ENCODE measurements at regions not wholly inside any gene's neighbourhood (a gene's known extent, or its start where the extent isn't known, plus 50 kb on each side); places are given as distances from the start of the nearest gene placed in this dataset.

GRCh38 chr2:19542796-19543662 is 184.6 kb upstream of the OSR1 start:
- no peak for DNase-seq (ENCODE audit: low spot score)

- no peak for DNase-seq (ENCODE audit: low spot score)
Observed at GRCh38 chr2:19541884-19542283, 183.5 kb upstream of the OSR1 start.

- no peak for DNase-seq (ENCODE audit: low spot score)
Observed at GRCh38 chr2:19540739-19541525, 182.5 kb upstream of the OSR1 start.

- DNase-seq (ENCODE audit: low spot score) = no peak
Observed at GRCh38 chr2:19538411-19538963, 180.1 kb upstream of the OSR1 start.

- no peak for DNase-seq (ENCODE audit: low spot score)
Observed at GRCh38 chr2:19536136-19536535, 177.7 kb upstream of the OSR1 start.

GRCh38 chr2:19532547-19533196 is 174.2 kb upstream of the OSR1 start:
- no peak for DNase-seq (ENCODE audit: low spot score)

- no peak for DNase-seq (ENCODE audit: low spot score)
Observed at GRCh38 chr2:19529677-19530076, 171.3 kb upstream of the OSR1 start.

GRCh38 chr2:19527771-19528170 is 169.3 kb upstream of the OSR1 start:
- no peak for DNase-seq (ENCODE audit: low spot score)

- no peak for DNase-seq (ENCODE audit: low spot score)
Observed at GRCh38 chr2:19525313-19525712, 166.9 kb upstream of the OSR1 start.

GRCh38 chr2:19519045-19519444 is 160.6 kb upstream of the OSR1 start:
- DNase-seq (ENCODE audit: low spot score) = no peak

GRCh38 chr2:19507137-19507536 is 148.7 kb upstream of the OSR1 start:
- no peak for DNase-seq (ENCODE audit: low spot score)

- DNase-seq (ENCODE audit: low spot score) = no peak
Observed at GRCh38 chr2:19505199-19506136, 147.0 kb upstream of the OSR1 start.

GRCh38 chr2:19504400-19505198 is 146.2 kb upstream of the OSR1 start:
- DNase-seq (ENCODE audit: low spot score) = no peak

GRCh38 chr2:19503915-19504314 is 145.5 kb upstream of the OSR1 start:
- no peak for DNase-seq (ENCODE audit: low spot score)

- no peak for DNase-seq (ENCODE audit: low spot score)
Observed at GRCh38 chr2:19503406-19503805, 145.0 kb upstream of the OSR1 start.

- no peak for DNase-seq (ENCODE audit: low spot score)
Observed at GRCh38 chr2:19500126-19500525, 141.7 kb upstream of the OSR1 start.

GRCh38 chr2:19496646-19497045 is 138.2 kb upstream of the OSR1 start:
- no peak for DNase-seq (ENCODE audit: low spot score)

- no peak for DNase-seq (ENCODE audit: low spot score)
Observed at GRCh38 chr2:19494241-19494640, 135.8 kb upstream of the OSR1 start.

GRCh38 chr2:19491796-19492195 is 133.4 kb upstream of the OSR1 start:
- DNase-seq (ENCODE audit: low spot score) = no peak

- no peak for DNase-seq (ENCODE audit: low spot score)
Observed at GRCh38 chr2:19490846-19491435, 132.5 kb upstream of the OSR1 start.

Data from CD4-positive, alpha-beta T cell treated with Interleukin-15 for 4 hours (primary cell).